SK-N-SH (cell line): ENCODE measurements at regions not wholly inside any gene's neighbourhood (a gene's known extent, or its start where the extent isn't known, plus 50 kb on each side); places are given as distances from the start of the nearest gene placed in this dataset.

Experiments
- CTCF ChIA-PET: fragments of 300-600, 350-600 bp; formaldehyde crosslinking; extraction: SDS; loops from one replicate; lab custom pipeline; 2021; lab: Yijun Ruan, JAX
- POLR2A ChIA-PET: fragments of 350-600 bp; sonication (Branson Sonifier 250); formaldehyde crosslinking; extraction: SDS; loops from one replicate; lab custom pipeline; 2020; ENCODE audit warnings: antibody characterized with exemption, inconsistent platforms; lab: Yijun Ruan, JAX
- DNase-seq: peaks from one replicate; pipeline ENCODE4 v3.0.0; 2012
- H2AFZ ChIP-seq: fragments of 200-600 bp; sonication (generic); 2 replicates; pipeline ENCODE4 v1.8.1; 2016; ENCODE audit warnings: antibody characterized with exemption, mild to moderate bottlenecking, low read depth
- H3F3A ChIP-seq: fragments of 200-600 bp; sonication (generic); replicated peaks from 2 replicates; pipeline ENCODE3; 2016; ENCODE audit warnings: antibody characterized with exemption, mild to moderate bottlenecking; ENCODE audit not compliant: insufficient read depth
- H3K27ac ChIP-seq, 2 experiments: fragments of 200-500 bp in 1 of 2; fragments of 200-600 bp in 1 of 2; sonication (Bioruptor generic) in 1 of 2; sonication (generic), shearing (Covaris generic) in 1 of 2; 2 replicates each; pipeline versions ENCODE4 v1.5.1 to v1.6.1; 2014 to 2016; ENCODE audit warnings: low read depth in 2 of 2, inconsistent platforms in 1 of 2, low read length in 1 of 2, mild to moderate bottlenecking in 1 of 2, mixed read lengths in 1 of 2
- H3K27me3 ChIP-seq: fragments of 200-600 bp; sonication (generic), shearing (Covaris generic); 2 replicates; pipeline ENCODE4 v1.6.1; 2016; ENCODE audit warnings: mixed run types; ENCODE audit not compliant: insufficient read depth
- H3K36me3 ChIP-seq, 2 experiments: fragments of 200-500 bp in 1 of 2; fragments of 200-600 bp in 1 of 2; sonication (Bioruptor generic) in 1 of 2; sonication (generic) in 1 of 2; replicated peaks in 1 of 2; 2 replicates each; pipeline versions ENCODE3 to v1.5.1; 2014 to 2016; ENCODE audit warnings: low read length in 1 of 2, mild to moderate bottlenecking in 1 of 2; ENCODE audit not compliant: insufficient read depth in 2 of 2, control insufficient read depth in 1 of 2
- H3K4me1 ChIP-seq, 2 experiments: fragments of 200-500 bp in 1 of 2; fragments of 200-600 bp in 1 of 2; sonication (Bioruptor generic) in 1 of 2; sonication (generic), shearing (Covaris generic) in 1 of 2; 2 replicates each; pipeline versions ENCODE4 v1.5.1 to v1.6.1; 2014 to 2016; ENCODE audit warnings: low read depth in 1 of 2, low read length in 1 of 2, mixed run types in 1 of 2; ENCODE audit not compliant: insufficient read depth in 2 of 2, control insufficient read depth in 1 of 2
- H3K4me2 ChIP-seq: fragments of 200-600 bp; sonication (generic), shearing (Covaris generic); 2 replicates; pipeline ENCODE4 v1.6.1; 2017; ENCODE audit warnings: mixed run types
- H3K4me3 ChIP-seq, 2 experiments: fragments of 200-500 bp in 1 of 2; fragments of 200-600 bp in 1 of 2; sonication (Bioruptor generic) in 1 of 2; sonication (generic), shearing (Covaris generic) in 1 of 2; 2 replicates each; pipeline versions ENCODE4 v1.5.1 to v1.8.1; 2014 to 2016; ENCODE audit warnings: low read depth in 2 of 2, inconsistent platforms in 1 of 2, low read length in 1 of 2, mild to moderate bottlenecking in 1 of 2, mixed read lengths in 1 of 2, moderate library complexity in 1 of 2
- H3K79me2 ChIP-seq: fragments of 200-600 bp; sonication (generic); 2 replicates; pipeline ENCODE4 v1.8.1; 2017; ENCODE audit warnings: mild to moderate bottlenecking; ENCODE audit not compliant: insufficient read depth
- H3K9ac ChIP-seq: fragments of 200-600 bp; sonication (generic); 2 replicates; pipeline ENCODE4 v1.6.1; 2017; ENCODE audit warnings: mixed run types
- H3K9me2 ChIP-seq: fragments of 200-600 bp; sonication (generic); 2 replicates; pipeline ENCODE4 v1.6.1; 2017; ENCODE audit warnings: mixed run types
- H3K9me3 ChIP-seq: fragments of 200-600 bp; sonication (generic); 2 replicates; pipeline ENCODE4 v1.6.1; 2017; ENCODE audit warnings: mixed run types, mild to moderate bottlenecking, moderate library complexity
- H4K20me1 ChIP-seq: fragments of 200-600 bp; sonication (generic); 2 replicates; pipeline ENCODE4 v1.6.1; 2017; ENCODE audit warnings: mild to moderate bottlenecking, mixed run types; ENCODE audit not compliant: insufficient read depth
- CHD2 ChIP-seq: fragments of 150-350 bp; IDR thresholded peaks from 2 replicates; pipeline ENCODE4 v1.6.1; 2018; ENCODE audit warnings: low read length; ENCODE audit not compliant: partially characterized antibody
- ELF1 ChIP-seq: IDR thresholded peaks from 2 replicates; pipeline ENCODE4 v1.4.0; 2012
- EP300 ChIP-seq, 2 experiments: IDR thresholded peaks; 2 replicates each; pipeline versions ENCODE4 v1.4.0 to v1.6.1; 2012; ENCODE audit warnings: borderline replicate concordance in 1 of 2, low read depth in 1 of 2, low read length in 1 of 2
- GABPA ChIP-seq: IDR thresholded peaks from 2 replicates; pipeline ENCODE4 v1.4.0; 2012; ENCODE audit warnings: low read depth, mild to moderate bottlenecking
- GATA2 ChIP-seq: sonication (generic); formaldehyde crosslinking; IDR thresholded peaks from 2 replicates; pipeline ENCODE4 v1.5.0; 2020; ENCODE audit warnings: mild to moderate bottlenecking, missing genetic modification reagents
- IRF3 ChIP-seq: fragments of 150-350 bp; IDR thresholded peaks from 2 replicates; pipeline ENCODE4 v1.6.1; 2016; ENCODE audit warnings: mild to moderate bottlenecking, low read depth, low read length
- JUND ChIP-seq: IDR thresholded peaks from 2 replicates; pipeline ENCODE4 v1.4.0; 2012
- MXI1 ChIP-seq: IDR thresholded peaks from 2 replicates; pipeline ENCODE4 v1.6.1; 2012; ENCODE audit warnings: mild to moderate bottlenecking, low read depth, low read length, improper control_type of control experiment
- NRF1 ChIP-seq: IDR thresholded peaks from 2 replicates; pipeline ENCODE4 v1.6.1; 2012; ENCODE audit warnings: low read depth, mild to moderate bottlenecking, low read length
- RCOR1 ChIP-seq: fragments of 150-350 bp; IDR thresholded peaks from 2 replicates; pipeline ENCODE4 v1.6.1; 2017; ENCODE audit warnings: antibody characterized with exemption, low read length
- SMC3 ChIP-seq: IDR thresholded peaks from 2 replicates; pipeline ENCODE4 v1.6.1; 2012; ENCODE audit warnings: low read depth, low read length, improper control_type of control experiment
- TAF1 ChIP-seq: IDR thresholded peaks from 2 replicates; pipeline ENCODE4 v1.6.1; 2012; ENCODE audit warnings: low read depth, mild to moderate bottlenecking, low read length, moderate library complexity, borderline replicate concordance
- WGBS: methylation state at CpG from one replicate; pipeline ENCODE4 v1.1.6; 2017; ENCODE audit warnings: low lambda C conversion rate; 5-methylcytosine and 5-hydroxymethylcytosine counted together
- TF ChIP-seq, protein P1 (sequence below): IDR thresholded peaks from 2 replicates; pipeline ENCODE4 v1.6.1; 2012; ENCODE audit warnings: mild to moderate bottlenecking, low read depth, low read length, moderate library complexity
- TF ChIP-seq, protein P2 (sequence below): IDR thresholded peaks from 2 replicates; pipeline ENCODE4 v1.4.0; 2012; ENCODE audit warnings: low read depth

GRCh38 chr18:78160961-78161656 lies 818.5 kb upstream of the SALL3 start:
- 7% methylated on average over 11 of the region's 11 CpGs for WGBS
- POLR2A ChIA-PET: no interaction called here

GRCh38 chr18:78165525-78165924 lies 814.1 kb upstream of the SALL3 start:
- H4K20me1 ChIP-seq: no peaks in the 10 kb centered on the region
- H3K4me3 ChIP-seq: no peak overlapping the region
- H3K27me3 ChIP-seq: no peaks in the 10 kb centered on the region
- no peak overlapping the region for H3K4me2 ChIP-seq
- ChIA-PET CTCF (interaction anchor here (0.7 kb wide), 1 partner anchor 70 kb away, joined by 3 read pairs; no protein-coding TSS in a partner anchor), POLR2A (no interaction called here)
- WGBS: 7% methylated on average over 5 of the region's 7 CpGs
- no peaks in the 10 kb centered on the region for H3K79me2 ChIP-seq
- H3K9me3 ChIP-seq: no peaks in the 10 kb centered on the region
- TF ChIP-seq NRF1 (no peak), EP300 (IDR thresholded peaks at IDR 0.05; ENCODE audit: borderline replicate concordance in 1 of 2, low read depth in 1 of 2, low read length in 1 of 2) (no peak)
- H3K9me2 ChIP-seq: no peaks in the 10 kb centered on the region
- no peak overlapping the region for H3K27ac ChIP-seq
- no peak for DNase-seq
- no peak overlapping the region for H2AFZ ChIP-seq
- H3K36me3 ChIP-seq: no peaks in the 10 kb centered on the region
- no peaks in the 10 kb centered on the region for H3F3A ChIP-seq
- no peaks in the 10 kb centered on the region for H3K4me1 ChIP-seq
- H3K9ac ChIP-seq: no peak overlapping the region

More at GRCh38 chr18:78160961-78161656, 818.5 kb upstream of the SALL3 start:
- H3F3A ChIP-seq: no peaks in the 10 kb centered on the region
- no peaks in the 10 kb centered on the region for H4K20me1 ChIP-seq
- no peak overlapping the region for H3K4me2 ChIP-seq
- no peak overlapping the region for H3K27ac ChIP-seq
- H3K9me2 ChIP-seq: no peaks in the 10 kb centered on the region
- no peaks in the 10 kb centered on the region for H3K9me3 ChIP-seq
- H3K4me3 ChIP-seq: no peak overlapping the region
- H3K4me1 ChIP-seq: no peaks in the 10 kb centered on the region
- no peaks in the 10 kb centered on the region for H3K79me2 ChIP-seq
- TF ChIP-seq IRF3: no peak
- no peak for TF ChIP-seq ELF1
- TF ChIP-seq TAF1: no peak
- no peak for TF ChIP-seq GABPA
- H3K9ac ChIP-seq: no peak overlapping the region
- H3K27me3 ChIP-seq: 0 out of 2 replicates have a peak, but pooled peaks cover 3% of the 10 kb centered on the region
- H2AFZ ChIP-seq: no peak overlapping the region
- CTCF ChIA-PET: interaction anchor here (0.8 kb wide), 1 partner anchor 12 kb away, joined by 3 read pairs; no protein-coding TSS in a partner anchor
- no peaks in the 10 kb centered on the region for H3K36me3 ChIP-seq
- no peak for DNase-seq

GRCh38 chr18:78168526-78168925 lies 811.1 kb upstream of the SALL3 start:
- no peak overlapping the region for H3K4me2 ChIP-seq
- H3K9me2 ChIP-seq: no peaks in the 10 kb centered on the region
- H3F3A ChIP-seq: no peaks in the 10 kb centered on the region
- no peaks in the 10 kb centered on the region for H4K20me1 ChIP-seq
- TF ChIP-seq GATA2 (CRISPR knock-in tag): no peak
- no peak for TF ChIP-seq MXI1
- no peak for TF ChIP-seq TAF1
- TF ChIP-seq CHD2: no peak
- no peak for TF ChIP-seq RCOR1
- no peak for TF ChIP-seq JUND
- TF ChIP-seq, protein P1, sequence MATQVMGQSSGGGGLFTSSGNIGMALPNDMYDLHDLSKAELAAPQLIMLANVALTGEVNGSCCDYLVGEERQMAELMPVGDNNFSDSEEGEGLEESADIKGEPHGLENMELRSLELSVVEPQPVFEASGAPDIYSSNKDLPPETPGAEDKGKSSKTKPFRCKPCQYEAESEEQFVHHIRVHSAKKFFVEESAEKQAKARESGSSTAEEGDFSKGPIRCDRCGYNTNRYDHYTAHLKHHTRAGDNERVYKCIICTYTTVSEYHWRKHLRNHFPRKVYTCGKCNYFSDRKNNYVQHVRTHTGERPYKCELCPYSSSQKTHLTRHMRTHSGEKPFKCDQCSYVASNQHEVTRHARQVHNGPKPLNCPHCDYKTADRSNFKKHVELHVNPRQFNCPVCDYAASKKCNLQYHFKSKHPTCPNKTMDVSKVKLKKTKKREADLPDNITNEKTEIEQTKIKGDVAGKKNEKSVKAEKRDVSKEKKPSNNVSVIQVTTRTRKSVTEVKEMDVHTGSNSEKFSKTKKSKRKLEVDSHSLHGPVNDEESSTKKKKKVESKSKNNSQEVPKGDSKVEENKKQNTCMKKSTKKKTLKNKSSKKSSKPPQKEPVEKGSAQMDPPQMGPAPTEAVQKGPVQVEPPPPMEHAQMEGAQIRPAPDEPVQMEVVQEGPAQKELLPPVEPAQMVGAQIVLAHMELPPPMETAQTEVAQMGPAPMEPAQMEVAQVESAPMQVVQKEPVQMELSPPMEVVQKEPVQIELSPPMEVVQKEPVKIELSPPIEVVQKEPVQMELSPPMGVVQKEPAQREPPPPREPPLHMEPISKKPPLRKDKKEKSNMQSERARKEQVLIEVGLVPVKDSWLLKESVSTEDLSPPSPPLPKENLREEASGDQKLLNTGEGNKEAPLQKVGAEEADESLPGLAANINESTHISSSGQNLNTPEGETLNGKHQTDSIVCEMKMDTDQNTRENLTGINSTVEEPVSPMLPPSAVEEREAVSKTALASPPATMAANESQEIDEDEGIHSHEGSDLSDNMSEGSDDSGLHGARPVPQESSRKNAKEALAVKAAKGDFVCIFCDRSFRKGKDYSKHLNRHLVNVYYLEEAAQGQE: no peak
- TF ChIP-seq SMC3: no peak
- TF ChIP-seq, protein P2, sequence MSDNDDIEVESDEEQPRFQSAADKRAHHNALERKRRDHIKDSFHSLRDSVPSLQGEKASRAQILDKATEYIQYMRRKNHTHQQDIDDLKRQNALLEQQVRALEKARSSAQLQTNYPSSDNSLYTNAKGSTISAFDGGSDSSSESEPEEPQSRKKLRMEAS: no peak
- TF ChIP-seq NRF1: no peak
- H3K4me3 ChIP-seq: no peak overlapping the region
- no peak overlapping the region for H2AFZ ChIP-seq
- WGBS: 0% methylated on average over 1 of the region's 1 CpG
- ChIA-PET CTCF (no interaction called here), POLR2A (no interaction called here)
- H3K27ac ChIP-seq: no peak overlapping the region
- no peak for DNase-seq
- H3K4me1 ChIP-seq: no peaks in the 10 kb centered on the region
- H3K9ac ChIP-seq: no peak overlapping the region
- H3K36me3 ChIP-seq: no peaks in the 10 kb centered on the region
- no peaks in the 10 kb centered on the region for H3K9me3 ChIP-seq
- no peaks in the 10 kb centered on the region for H3K79me2 ChIP-seq
- H3K27me3 ChIP-seq: no peaks in the 10 kb centered on the region
